ENCODE measurements at regions not wholly inside any gene's neighbourhood (a gene's known extent, or its start where the extent isn't known, plus 50 kb on each side); places are given as distances from the start of the nearest gene placed in this dataset.

DNA sequence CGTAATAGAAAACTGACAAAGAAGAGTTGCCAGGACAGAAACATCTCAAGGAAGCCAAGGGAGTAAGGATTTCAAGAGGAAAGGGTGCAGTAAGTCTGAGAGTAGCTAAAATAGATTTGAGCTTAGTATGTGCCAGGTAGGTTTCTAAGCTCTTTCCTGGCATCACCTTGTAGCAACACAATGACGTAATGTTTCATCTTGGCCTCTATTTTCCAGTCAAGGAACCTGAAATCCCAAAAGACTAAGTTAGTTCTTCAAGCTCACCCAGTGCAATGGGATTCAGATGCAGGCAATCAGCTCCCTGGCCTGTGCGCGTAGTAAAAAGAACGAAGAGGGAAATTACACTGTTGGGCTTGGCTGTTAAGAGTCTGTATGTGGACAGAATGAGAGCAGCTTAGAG, 586.5 kb upstream of the TENM3 start:
- DNase-seq = no peak
- no peak overlapping the region for H3K4me3 ChIP-seq
- WGBS, 2 donors = 88 to 92% methylated on average over 5 of the region's 5 CpGs

DNA sequence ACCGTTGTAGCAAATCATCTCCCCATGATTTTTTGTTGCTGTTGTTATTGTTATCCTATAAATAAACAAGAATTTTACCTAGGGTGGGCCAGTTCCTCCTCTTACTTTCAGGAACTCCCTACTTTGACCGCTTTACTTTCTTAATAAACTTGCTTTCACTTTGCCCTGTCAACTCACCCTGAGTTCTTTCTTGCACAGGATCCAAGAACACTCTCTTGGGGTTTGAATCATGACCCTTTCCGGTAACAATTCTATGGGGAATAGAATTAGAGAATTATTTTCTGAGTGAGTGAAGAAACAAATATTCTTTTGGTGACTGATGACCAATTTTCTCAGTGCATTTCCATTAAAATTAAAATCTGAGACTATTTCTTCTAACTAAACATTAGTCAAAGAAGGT, 584.0 kb upstream of the TENM3 start:
- DNase-seq (no peak), ATAC-seq (ENCODE audit: insufficient read depth, low FRiP score) (no peak)
- Histone ChIP-seq H3K36me3 (ENCODE audit: control insufficient read depth in 4 of 4, insufficient read depth in 4 of 4, low read length in 4 of 4) (no peaks in the 10 kb centered on the region), H3K9me3 (ENCODE audit: control insufficient read depth in 4 of 4, insufficient read depth in 3 of 4, low read length in 3 of 4) (no peaks in the 10 kb centered on the region), H3K27ac (ENCODE audit: low read depth in 1 of 2, low read length in 1 of 2) (no peak overlapping the region), H3K4me3 (no peak overlapping the region), H3K27me3 (ENCODE audit: control insufficient read depth in 3 of 3, insufficient read depth in 3 of 3, low read length in 2 of 3) (no peaks in the 10 kb centered on the region), H3K4me1 (ENCODE audit: control insufficient read depth in 5 of 5, insufficient read depth in 5 of 5, low read length in 5 of 5) (peaks cover 0 to 11% (median 0%) of the 10 kb centered on the region in 5 donors), H3K9ac (ENCODE audit: insufficient read depth in 1 of 2, low read length in 2 of 2) (no peak overlapping the region)
- 65 to 81% methylated on average over 3 of the region's 3 CpGs for WGBS, 2 donors
- TF ChIP-seq, protein P1, sequence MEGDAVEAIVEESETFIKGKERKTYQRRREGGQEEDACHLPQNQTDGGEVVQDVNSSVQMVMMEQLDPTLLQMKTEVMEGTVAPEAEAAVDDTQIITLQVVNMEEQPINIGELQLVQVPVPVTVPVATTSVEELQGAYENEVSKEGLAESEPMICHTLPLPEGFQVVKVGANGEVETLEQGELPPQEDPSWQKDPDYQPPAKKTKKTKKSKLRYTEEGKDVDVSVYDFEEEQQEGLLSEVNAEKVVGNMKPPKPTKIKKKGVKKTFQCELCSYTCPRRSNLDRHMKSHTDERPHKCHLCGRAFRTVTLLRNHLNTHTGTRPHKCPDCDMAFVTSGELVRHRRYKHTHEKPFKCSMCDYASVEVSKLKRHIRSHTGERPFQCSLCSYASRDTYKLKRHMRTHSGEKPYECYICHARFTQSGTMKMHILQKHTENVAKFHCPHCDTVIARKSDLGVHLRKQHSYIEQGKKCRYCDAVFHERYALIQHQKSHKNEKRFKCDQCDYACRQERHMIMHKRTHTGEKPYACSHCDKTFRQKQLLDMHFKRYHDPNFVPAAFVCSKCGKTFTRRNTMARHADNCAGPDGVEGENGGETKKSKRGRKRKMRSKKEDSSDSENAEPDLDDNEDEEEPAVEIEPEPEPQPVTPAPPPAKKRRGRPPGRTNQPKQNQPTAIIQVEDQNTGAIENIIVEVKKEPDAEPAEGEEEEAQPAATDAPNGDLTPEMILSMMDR (IDR thresholded peaks at IDR 0.05; ENCODE audit: control extremely low read depth, extremely low read depth) = no peak

More for the DNA sequence above, 586.5 kb upstream of the TENM3 start:
- no peaks in the 10 kb centered on the region for H3K9me3 ChIP-seq (ENCODE audit: control insufficient read depth in 4 of 4, insufficient read depth in 3 of 4, low read length in 3 of 4)
- no peak overlapping the region for H3K27ac ChIP-seq (ENCODE audit: low read depth in 1 of 2, low read length in 1 of 2)
- TF ChIP-seq, protein P1 (IDR thresholded peaks at IDR 0.05; ENCODE audit: control extremely low read depth, extremely low read depth) = no peak
- no peaks in the 10 kb centered on the region for H3K27me3 ChIP-seq (ENCODE audit: control insufficient read depth in 3 of 3, insufficient read depth in 3 of 3, low read length in 2 of 3)
- ATAC-seq (ENCODE audit: insufficient read depth, low FRiP score) = no peak
- no peak overlapping the region for H3K9ac ChIP-seq (ENCODE audit: insufficient read depth in 1 of 2, low read length in 2 of 2)
- H3K36me3 ChIP-seq (ENCODE audit: control insufficient read depth in 4 of 4, insufficient read depth in 4 of 4, low read length in 4 of 4) = no peaks in the 10 kb centered on the region
- peaks cover 0 to 2% (median 0%) of the 10 kb centered on the region in 5 donors for H3K4me1 ChIP-seq (ENCODE audit: control insufficient read depth in 5 of 5, insufficient read depth in 5 of 5, low read length in 5 of 5)

DNA sequence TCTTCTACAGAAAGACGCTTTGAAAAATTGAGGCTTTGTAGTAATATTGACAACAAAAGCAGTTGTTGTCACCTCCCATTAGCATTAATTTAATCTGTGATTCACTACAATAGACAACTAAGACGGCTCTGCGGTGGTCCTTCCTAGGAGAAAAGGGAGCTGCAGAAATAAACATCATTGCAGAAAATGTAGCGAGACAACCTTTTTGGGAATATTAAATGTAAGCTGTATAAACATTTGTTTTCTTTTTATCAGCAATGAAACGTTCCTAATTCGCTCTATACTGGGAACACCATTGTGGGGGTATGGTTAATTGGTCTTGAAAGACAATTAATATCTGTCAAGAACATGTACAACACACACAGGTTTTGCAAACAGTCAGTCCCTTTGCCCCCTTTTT, 583.3 kb upstream of the TENM3 start:
- no peaks in the 10 kb centered on the region for H3K36me3 ChIP-seq (ENCODE audit: control insufficient read depth in 4 of 4, insufficient read depth in 4 of 4, low read length in 4 of 4)
- H3K4me1 ChIP-seq (ENCODE audit: control insufficient read depth in 5 of 5, insufficient read depth in 5 of 5, low read length in 5 of 5) = peaks cover 0 to 11% (median 0%) of the 10 kb centered on the region in 5 donors
- no peak overlapping the region for H3K27ac ChIP-seq (ENCODE audit: low read depth in 1 of 2, low read length in 1 of 2)
- H3K27me3 ChIP-seq (ENCODE audit: control insufficient read depth in 3 of 3, insufficient read depth in 3 of 3, low read length in 2 of 3) = no peaks in the 10 kb centered on the region
- peaks cover 0 to 3% (median 0%) of the 10 kb centered on the region in 4 donors for H3K9me3 ChIP-seq (ENCODE audit: control insufficient read depth in 4 of 4, insufficient read depth in 3 of 4, low read length in 3 of 4)
- WGBS, 2 donors = 75 to 83% methylated on average over 6 of the region's 6 CpGs
- no peak overlapping the region for H3K9ac ChIP-seq (ENCODE audit: insufficient read depth in 1 of 2, low read length in 2 of 2)
- DNase-seq = no peak
- no peak for ATAC-seq (ENCODE audit: insufficient read depth, low FRiP score)
- H3K4me3 ChIP-seq = no peak overlapping the region
- TF ChIP-seq, protein P1 (IDR thresholded peaks at IDR 0.05; ENCODE audit: control extremely low read depth, extremely low read depth) = no peak

DNA sequence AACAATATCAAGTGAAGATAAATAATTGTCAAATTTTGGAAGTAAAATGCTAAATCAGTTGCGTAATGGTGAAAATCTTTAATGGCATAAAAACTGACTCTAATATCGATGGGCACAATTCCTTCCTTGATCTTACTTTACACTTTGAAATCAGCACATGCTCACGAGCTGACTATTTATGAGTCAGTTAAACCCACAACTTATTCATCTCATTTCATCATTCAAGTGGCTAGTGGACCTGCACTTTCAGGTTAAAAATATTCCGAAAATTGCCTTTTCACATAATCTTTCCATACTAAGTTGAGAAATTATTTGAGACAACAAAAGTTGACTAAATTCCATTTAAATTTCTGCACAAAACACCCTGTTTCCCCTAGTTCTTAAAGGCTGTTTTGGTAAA, 582.1 kb upstream of the TENM3 start:
- Histone ChIP-seq H3K4me3 (no peak overlapping the region), H3K27me3 (ENCODE audit: control insufficient read depth in 3 of 3, insufficient read depth in 3 of 3, low read length in 2 of 3) (no peaks in the 10 kb centered on the region), H3K9ac (ENCODE audit: insufficient read depth in 1 of 2, low read length in 2 of 2) (no peak overlapping the region), H3K36me3 (ENCODE audit: control insufficient read depth in 4 of 4, insufficient read depth in 4 of 4, low read length in 4 of 4) (no peaks in the 10 kb centered on the region), H3K9me3 (ENCODE audit: control insufficient read depth in 4 of 4, insufficient read depth in 3 of 4, low read length in 3 of 4) (peaks cover 0 to 3% (median 0%) of the 10 kb centered on the region in 4 donors), H3K4me1 (ENCODE audit: control insufficient read depth in 5 of 5, insufficient read depth in 5 of 5, low read length in 5 of 5) (peaks cover 0 to 11% (median 0%) of the 10 kb centered on the region in 5 donors), H3K27ac (ENCODE audit: low read depth in 1 of 2, low read length in 1 of 2) (no peak overlapping the region)
- DNase-seq (no peak), ATAC-seq (ENCODE audit: insufficient read depth, low FRiP score) (no peak)
- WGBS, 2 donors = 79 to 91% methylated on average over 4 of the region's 4 CpGs
- TF ChIP-seq, protein P1 (IDR thresholded peaks at IDR 0.05; ENCODE audit: control extremely low read depth, extremely low read depth) = no peak
